SK-N-SH (cell line): ENCODE measurements at regions not wholly inside any gene's neighbourhood (a gene's known extent, or its start where the extent isn't known, plus 50 kb on each side); places are given as distances from the start of the nearest gene placed in this dataset.

Experiments
- CTCF ChIA-PET: fragments of 300-600, 350-600 bp; formaldehyde crosslinking; extraction: SDS; loops from one replicate; lab custom pipeline; 2021; lab: Yijun Ruan, JAX
- POLR2A ChIA-PET: fragments of 350-600 bp; sonication (Branson Sonifier 250); formaldehyde crosslinking; extraction: SDS; loops from one replicate; lab custom pipeline; 2020; ENCODE audit warnings: antibody characterized with exemption, inconsistent platforms; lab: Yijun Ruan, JAX
- DNase-seq: peaks from one replicate; pipeline ENCODE4 v3.0.0; 2012
- H2AFZ ChIP-seq: fragments of 200-600 bp; sonication (generic); 2 replicates; pipeline ENCODE4 v1.8.1; 2016; ENCODE audit warnings: antibody characterized with exemption, mild to moderate bottlenecking, low read depth
- H3F3A ChIP-seq: fragments of 200-600 bp; sonication (generic); replicated peaks from 2 replicates; pipeline ENCODE3; 2016; ENCODE audit warnings: antibody characterized with exemption, mild to moderate bottlenecking; ENCODE audit not compliant: insufficient read depth
- H3K27ac ChIP-seq, 2 experiments: fragments of 200-500 bp in 1 of 2; fragments of 200-600 bp in 1 of 2; sonication (Bioruptor generic) in 1 of 2; sonication (generic), shearing (Covaris generic) in 1 of 2; 2 replicates each; pipeline versions ENCODE4 v1.5.1 to v1.6.1; 2014 to 2016; ENCODE audit warnings: low read depth in 2 of 2, inconsistent platforms in 1 of 2, low read length in 1 of 2, mild to moderate bottlenecking in 1 of 2, mixed read lengths in 1 of 2
- H3K27me3 ChIP-seq: fragments of 200-600 bp; sonication (generic), shearing (Covaris generic); 2 replicates; pipeline ENCODE4 v1.6.1; 2016; ENCODE audit warnings: mixed run types; ENCODE audit not compliant: insufficient read depth
- H3K36me3 ChIP-seq, 2 experiments: fragments of 200-500 bp in 1 of 2; fragments of 200-600 bp in 1 of 2; sonication (Bioruptor generic) in 1 of 2; sonication (generic) in 1 of 2; replicated peaks in 1 of 2; 2 replicates each; pipeline versions ENCODE3 to v1.5.1; 2014 to 2016; ENCODE audit warnings: low read length in 1 of 2, mild to moderate bottlenecking in 1 of 2; ENCODE audit not compliant: insufficient read depth in 2 of 2, control insufficient read depth in 1 of 2
- H3K4me1 ChIP-seq, 2 experiments: fragments of 200-500 bp in 1 of 2; fragments of 200-600 bp in 1 of 2; sonication (Bioruptor generic) in 1 of 2; sonication (generic), shearing (Covaris generic) in 1 of 2; 2 replicates each; pipeline versions ENCODE4 v1.5.1 to v1.6.1; 2014 to 2016; ENCODE audit warnings: low read depth in 1 of 2, low read length in 1 of 2, mixed run types in 1 of 2; ENCODE audit not compliant: insufficient read depth in 2 of 2, control insufficient read depth in 1 of 2
- H3K4me2 ChIP-seq: fragments of 200-600 bp; sonication (generic), shearing (Covaris generic); 2 replicates; pipeline ENCODE4 v1.6.1; 2017; ENCODE audit warnings: mixed run types
- H3K4me3 ChIP-seq, 2 experiments: fragments of 200-500 bp in 1 of 2; fragments of 200-600 bp in 1 of 2; sonication (Bioruptor generic) in 1 of 2; sonication (generic), shearing (Covaris generic) in 1 of 2; 2 replicates each; pipeline versions ENCODE4 v1.5.1 to v1.8.1; 2014 to 2016; ENCODE audit warnings: low read depth in 2 of 2, inconsistent platforms in 1 of 2, low read length in 1 of 2, mild to moderate bottlenecking in 1 of 2, mixed read lengths in 1 of 2, moderate library complexity in 1 of 2
- H3K79me2 ChIP-seq: fragments of 200-600 bp; sonication (generic); 2 replicates; pipeline ENCODE4 v1.8.1; 2017; ENCODE audit warnings: mild to moderate bottlenecking; ENCODE audit not compliant: insufficient read depth
- H3K9ac ChIP-seq: fragments of 200-600 bp; sonication (generic); 2 replicates; pipeline ENCODE4 v1.6.1; 2017; ENCODE audit warnings: mixed run types
- H3K9me2 ChIP-seq: fragments of 200-600 bp; sonication (generic); 2 replicates; pipeline ENCODE4 v1.6.1; 2017; ENCODE audit warnings: mixed run types
- H3K9me3 ChIP-seq: fragments of 200-600 bp; sonication (generic); 2 replicates; pipeline ENCODE4 v1.6.1; 2017; ENCODE audit warnings: mixed run types, mild to moderate bottlenecking, moderate library complexity
- H4K20me1 ChIP-seq: fragments of 200-600 bp; sonication (generic); 2 replicates; pipeline ENCODE4 v1.6.1; 2017; ENCODE audit warnings: mild to moderate bottlenecking, mixed run types; ENCODE audit not compliant: insufficient read depth
- CHD2 ChIP-seq: fragments of 150-350 bp; IDR thresholded peaks from 2 replicates; pipeline ENCODE4 v1.6.1; 2018; ENCODE audit warnings: low read length; ENCODE audit not compliant: partially characterized antibody
- EZH2phosphoT487 ChIP-seq: fragments of 200-600 bp; sonication (generic); IDR thresholded peaks from 2 replicates; pipeline ENCODE4 v1.6.1; 2017; ENCODE audit warnings: low read depth, mixed run types, mild to moderate bottlenecking, antibody characterized with exemption, moderate library complexity, borderline replicate concordance
- FOXJ3 ChIP-seq: sonication (generic); formaldehyde crosslinking; IDR thresholded peaks from 2 replicates; pipeline ENCODE4 v1.5.1; 2020; ENCODE audit warnings: mild to moderate bottlenecking, missing genetic modification reagents
- FOXM1 ChIP-seq: IDR thresholded peaks from 2 replicates; pipeline ENCODE4 v1.4.0; 2012; ENCODE audit warnings: low read depth, mild to moderate bottlenecking
- GABPA ChIP-seq: IDR thresholded peaks from 2 replicates; pipeline ENCODE4 v1.4.0; 2012; ENCODE audit warnings: low read depth, mild to moderate bottlenecking
- MEF2A ChIP-seq: IDR thresholded peaks from 2 replicates; pipeline ENCODE4 v1.4.0; 2012; ENCODE audit warnings: low read depth, borderline replicate concordance
- RAD21 ChIP-seq: IDR thresholded peaks from 2 replicates; pipeline ENCODE4 v1.6.1; 2012; ENCODE audit warnings: mild to moderate bottlenecking, low read length
- RCOR1 ChIP-seq: fragments of 150-350 bp; IDR thresholded peaks from 2 replicates; pipeline ENCODE4 v1.6.1; 2017; ENCODE audit warnings: antibody characterized with exemption, low read length
- RXRA ChIP-seq: IDR thresholded peaks from 2 replicates; pipeline ENCODE4 v1.4.0; 2012; ENCODE audit warnings: low read depth, mild to moderate bottlenecking, borderline replicate concordance
- SIN3A ChIP-seq: IDR thresholded peaks from 2 replicates; pipeline ENCODE4 v1.6.1; 2012; ENCODE audit warnings: low read depth, mild to moderate bottlenecking, low read length, moderate library complexity, borderline replicate concordance
- SMC3 ChIP-seq: IDR thresholded peaks from 2 replicates; pipeline ENCODE4 v1.6.1; 2012; ENCODE audit warnings: low read depth, low read length, improper control_type of control experiment
- TAF1 ChIP-seq: IDR thresholded peaks from 2 replicates; pipeline ENCODE4 v1.6.1; 2012; ENCODE audit warnings: low read depth, mild to moderate bottlenecking, low read length, moderate library complexity, borderline replicate concordance
- TCF12 ChIP-seq: IDR thresholded peaks from 2 replicates; pipeline ENCODE4 v1.4.0; 2012
- YY1 ChIP-seq: IDR thresholded peaks from 2 replicates; pipeline ENCODE4 v1.4.0; 2012; ENCODE audit warnings: low read depth, mild to moderate bottlenecking
- TF ChIP-seq, protein P1 (sequence below): fragments of 150-350 bp; IDR thresholded peaks from 2 replicates; pipeline ENCODE4 v1.6.1; 2017; ENCODE audit warnings: antibody characterized with exemption, low read length, low read depth, borderline replicate concordance
- TF ChIP-seq, protein P2 (sequence below): IDR thresholded peaks from 2 replicates; pipeline ENCODE4 v1.4.0; 2012; ENCODE audit warnings: low read depth
- TF ChIP-seq, protein P3 (sequence below): IDR thresholded peaks from 2 replicates; pipeline ENCODE4 v1.4.0; 2012; ENCODE audit warnings: low read depth, borderline replicate concordance
- TF ChIP-seq, protein P4 (sequence below): IDR thresholded peaks from 2 replicates; pipeline ENCODE4 v1.6.1; 2012; ENCODE audit warnings: mild to moderate bottlenecking, low read depth, low read length, moderate library complexity
- TF ChIP-seq, protein P5 (sequence below): fragments of 200-600 bp; sonication (generic); IDR thresholded peaks from 2 replicates; pipeline ENCODE4 v1.6.1; 2017; ENCODE audit warnings: antibody characterized with exemption, mild to moderate bottlenecking, moderate library complexity

DNA sequence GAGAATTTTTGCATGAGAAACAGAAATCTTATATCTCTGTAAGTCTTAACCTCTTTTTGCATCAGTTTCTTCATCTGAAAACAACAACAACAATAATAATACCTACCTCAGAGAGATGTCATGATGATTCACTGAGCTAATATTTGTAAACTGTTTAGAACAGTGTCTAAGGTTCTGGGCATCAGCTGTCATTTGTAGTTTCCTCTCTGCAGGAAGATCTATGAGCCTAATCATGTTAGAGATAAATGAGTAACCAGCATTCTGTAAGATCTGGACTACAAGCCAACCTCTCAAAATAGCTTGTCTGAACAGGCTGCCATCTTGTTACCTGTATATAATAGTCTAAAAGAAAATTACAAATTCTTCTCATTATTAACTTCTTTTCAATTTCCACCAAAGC lies 383.0 kb upstream of the RORA start:
- no peak overlapping the region for H3K4me2 ChIP-seq
- no peak overlapping the region for H2AFZ ChIP-seq
- H4K20me1 ChIP-seq = no peaks in the 10 kb centered on the region
- TF ChIP-seq FOXM1 = no peak
- TF ChIP-seq, protein P1, sequence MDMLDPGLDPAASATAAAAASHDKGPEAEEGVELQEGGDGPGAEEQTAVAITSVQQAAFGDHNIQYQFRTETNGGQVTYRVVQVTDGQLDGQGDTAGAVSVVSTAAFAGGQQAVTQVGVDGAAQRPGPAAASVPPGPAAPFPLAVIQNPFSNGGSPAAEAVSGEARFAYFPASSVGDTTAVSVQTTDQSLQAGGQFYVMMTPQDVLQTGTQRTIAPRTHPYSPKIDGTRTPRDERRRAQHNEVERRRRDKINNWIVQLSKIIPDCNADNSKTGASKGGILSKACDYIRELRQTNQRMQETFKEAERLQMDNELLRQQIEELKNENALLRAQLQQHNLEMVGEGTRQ = no peak
- no peak for TF ChIP-seq TAF1
- no peak for TF ChIP-seq CHD2
- TF ChIP-seq SIN3A = no peak
- TF ChIP-seq, protein P2, sequence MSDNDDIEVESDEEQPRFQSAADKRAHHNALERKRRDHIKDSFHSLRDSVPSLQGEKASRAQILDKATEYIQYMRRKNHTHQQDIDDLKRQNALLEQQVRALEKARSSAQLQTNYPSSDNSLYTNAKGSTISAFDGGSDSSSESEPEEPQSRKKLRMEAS = no peak
- TF ChIP-seq, protein P3, sequence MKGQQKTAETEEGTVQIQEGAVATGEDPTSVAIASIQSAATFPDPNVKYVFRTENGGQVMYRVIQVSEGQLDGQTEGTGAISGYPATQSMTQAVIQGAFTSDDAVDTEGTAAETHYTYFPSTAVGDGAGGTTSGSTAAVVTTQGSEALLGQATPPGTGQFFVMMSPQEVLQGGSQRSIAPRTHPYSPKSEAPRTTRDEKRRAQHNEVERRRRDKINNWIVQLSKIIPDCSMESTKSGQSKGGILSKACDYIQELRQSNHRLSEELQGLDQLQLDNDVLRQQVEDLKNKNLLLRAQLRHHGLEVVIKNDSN = no peak
- TF ChIP-seq RCOR1 = no peak
- TF ChIP-seq YY1 = no peak
- TF ChIP-seq EZH2phosphoT487 = no peak
- no peak for TF ChIP-seq SMC3
- TF ChIP-seq RXRA = no peak
- no peak for TF ChIP-seq RAD21
- no peak for TF ChIP-seq GABPA
- TF ChIP-seq, protein P4, sequence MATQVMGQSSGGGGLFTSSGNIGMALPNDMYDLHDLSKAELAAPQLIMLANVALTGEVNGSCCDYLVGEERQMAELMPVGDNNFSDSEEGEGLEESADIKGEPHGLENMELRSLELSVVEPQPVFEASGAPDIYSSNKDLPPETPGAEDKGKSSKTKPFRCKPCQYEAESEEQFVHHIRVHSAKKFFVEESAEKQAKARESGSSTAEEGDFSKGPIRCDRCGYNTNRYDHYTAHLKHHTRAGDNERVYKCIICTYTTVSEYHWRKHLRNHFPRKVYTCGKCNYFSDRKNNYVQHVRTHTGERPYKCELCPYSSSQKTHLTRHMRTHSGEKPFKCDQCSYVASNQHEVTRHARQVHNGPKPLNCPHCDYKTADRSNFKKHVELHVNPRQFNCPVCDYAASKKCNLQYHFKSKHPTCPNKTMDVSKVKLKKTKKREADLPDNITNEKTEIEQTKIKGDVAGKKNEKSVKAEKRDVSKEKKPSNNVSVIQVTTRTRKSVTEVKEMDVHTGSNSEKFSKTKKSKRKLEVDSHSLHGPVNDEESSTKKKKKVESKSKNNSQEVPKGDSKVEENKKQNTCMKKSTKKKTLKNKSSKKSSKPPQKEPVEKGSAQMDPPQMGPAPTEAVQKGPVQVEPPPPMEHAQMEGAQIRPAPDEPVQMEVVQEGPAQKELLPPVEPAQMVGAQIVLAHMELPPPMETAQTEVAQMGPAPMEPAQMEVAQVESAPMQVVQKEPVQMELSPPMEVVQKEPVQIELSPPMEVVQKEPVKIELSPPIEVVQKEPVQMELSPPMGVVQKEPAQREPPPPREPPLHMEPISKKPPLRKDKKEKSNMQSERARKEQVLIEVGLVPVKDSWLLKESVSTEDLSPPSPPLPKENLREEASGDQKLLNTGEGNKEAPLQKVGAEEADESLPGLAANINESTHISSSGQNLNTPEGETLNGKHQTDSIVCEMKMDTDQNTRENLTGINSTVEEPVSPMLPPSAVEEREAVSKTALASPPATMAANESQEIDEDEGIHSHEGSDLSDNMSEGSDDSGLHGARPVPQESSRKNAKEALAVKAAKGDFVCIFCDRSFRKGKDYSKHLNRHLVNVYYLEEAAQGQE = no peak
- no peak for TF ChIP-seq MEF2A
- TF ChIP-seq, protein P5, sequence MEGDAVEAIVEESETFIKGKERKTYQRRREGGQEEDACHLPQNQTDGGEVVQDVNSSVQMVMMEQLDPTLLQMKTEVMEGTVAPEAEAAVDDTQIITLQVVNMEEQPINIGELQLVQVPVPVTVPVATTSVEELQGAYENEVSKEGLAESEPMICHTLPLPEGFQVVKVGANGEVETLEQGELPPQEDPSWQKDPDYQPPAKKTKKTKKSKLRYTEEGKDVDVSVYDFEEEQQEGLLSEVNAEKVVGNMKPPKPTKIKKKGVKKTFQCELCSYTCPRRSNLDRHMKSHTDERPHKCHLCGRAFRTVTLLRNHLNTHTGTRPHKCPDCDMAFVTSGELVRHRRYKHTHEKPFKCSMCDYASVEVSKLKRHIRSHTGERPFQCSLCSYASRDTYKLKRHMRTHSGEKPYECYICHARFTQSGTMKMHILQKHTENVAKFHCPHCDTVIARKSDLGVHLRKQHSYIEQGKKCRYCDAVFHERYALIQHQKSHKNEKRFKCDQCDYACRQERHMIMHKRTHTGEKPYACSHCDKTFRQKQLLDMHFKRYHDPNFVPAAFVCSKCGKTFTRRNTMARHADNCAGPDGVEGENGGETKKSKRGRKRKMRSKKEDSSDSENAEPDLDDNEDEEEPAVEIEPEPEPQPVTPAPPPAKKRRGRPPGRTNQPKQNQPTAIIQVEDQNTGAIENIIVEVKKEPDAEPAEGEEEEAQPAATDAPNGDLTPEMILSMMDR = no peak
- TF ChIP-seq FOXJ3 = no peak
- TF ChIP-seq TCF12 = no peak
- no peaks in the 10 kb centered on the region for H3K27me3 ChIP-seq
- no peaks in the 10 kb centered on the region for H3K4me1 ChIP-seq
- no peak overlapping the region for H3K27ac ChIP-seq
- POLR2A ChIA-PET = no interaction called here
- H3K36me3 ChIP-seq = no peaks in the 10 kb centered on the region
- CTCF ChIA-PET = interaction anchor here (0.9 to 1.2 kb wide), 4 partner anchors 9 to 1027 kb away, joined by 3 to 5 read pairs (median 3); no protein-coding TSS in a partner anchor
- H3F3A ChIP-seq = no peaks in the 10 kb centered on the region
- DNase-seq = no peak
- H3K4me3 ChIP-seq = no peak overlapping the region
- no peaks in the 10 kb centered on the region for H3K9me2 ChIP-seq
- H3K79me2 ChIP-seq = no peaks in the 10 kb centered on the region
- H3K9me3 ChIP-seq = 0 out of 2 replicates have a peak, but pooled peaks cover 5% of the 10 kb centered on the region
- no peak overlapping the region for H3K9ac ChIP-seq
